K562 (cell line): ENCODE measurements at regions not wholly inside any gene's neighbourhood (a gene's known extent, or its start where the extent isn't known, plus 50 kb on each side); places are given as distances from the start of the nearest gene placed in this dataset.

Experiments
- ATAC-seq: fragments of 200-7000 bp; cut with Tn5 transposase; 3 replicates; pipeline ENCODE4 v1.9.1; 2020; ENCODE audit warnings: moderate library complexity
- BruUV-seq: library from RNA; stranded (reverse); fragments of 400-500 nt; replicated peaks from 2 replicates; lab custom pipeline; 2021; lab: Mats Ljungman, UMichigan
- CTCF ChIA-PET: fragments of 300-600 bp; formaldehyde crosslinking; extraction: SDS; loops from one replicate; lab custom pipeline; 2021; ENCODE audit warnings: low intra/inter-chr PET ratio; lab: Yijun Ruan, JAX
- POLR2A ChIA-PET: fragments of 300-600, 350-650 bp; sonication (Branson Sonifier 250); formaldehyde crosslinking; extraction: SDS; loops from one replicate; lab custom pipeline; 2021; ENCODE audit warnings: antibody characterized with exemption, inconsistent platforms; lab: Yijun Ruan, JAX
- DNase-seq, 4 experiments: peaks; one replicate each; pipeline versions ENCODE4 v3.0.0 to v3.0.0-alpha.2; 2011 to 2018; ENCODE audit warnings: low spot score in 3 of 4, mixed read lengths in 3 of 4; ENCODE audit errors: extremely low read depth in 1 of 4
- FAIRE-seq: peaks from 2 replicates; lab custom pipeline; 2011; peaks lifted over from hg19 to GRCh38; lab: Jason Lieb, UNC
- H2AFZ ChIP-seq: 2 replicates; pipeline ENCODE4 v1.6.0; 2011; ENCODE audit warnings: low read depth, low read length, control low read depth, inconsistent platforms
- H3K27ac ChIP-seq: fragments of 200-600 bp; 3 replicates; pipeline ENCODE4 v1.8.0; 2011; ENCODE audit warnings: low read depth, mild to moderate bottlenecking, control low read depth, inconsistent platforms, low read length, moderate library complexity, mixed read lengths; ENCODE audit errors: extremely low read depth
- H3K27me3 ChIP-seq, 2 experiments: fragments of 300-600 bp in 1 of 2; 2 replicates in 1 of 2; 3 replicates in 1 of 2; pipeline versions ENCODE4 v1.6.0 to v1.8.0; 2011; ENCODE audit warnings: inconsistent platforms in 2 of 2, low read length in 2 of 2, mild to moderate bottlenecking in 1 of 2, mixed read lengths in 1 of 2, moderate library complexity in 1 of 2; ENCODE audit not compliant: control insufficient read depth in 2 of 2, insufficient read depth in 2 of 2
- H3K36me3 ChIP-seq: fragments of 300-600 bp; 3 replicates; pipeline ENCODE4 v1.8.0; 2011; ENCODE audit warnings: mild to moderate bottlenecking, low read length, inconsistent platforms; ENCODE audit not compliant: control insufficient read depth, insufficient read depth
- H3K4me1 ChIP-seq, 2 experiments: fragments of 200-600 bp in 1 of 2; replicated peaks in 1 of 2; 2 replicates in 1 of 2; 3 replicates in 1 of 2; pipeline versions ENCODE4 v1.5.1 to v1.8.0; 2011; ENCODE audit warnings: inconsistent platforms in 2 of 2, low read length in 2 of 2, mild to moderate bottlenecking in 1 of 2, mixed read lengths in 1 of 2, moderate library complexity in 1 of 2; ENCODE audit not compliant: control insufficient read depth in 2 of 2, insufficient read depth in 2 of 2
- H3K4me2 ChIP-seq: 2 replicates; pipeline ENCODE4 v1.6.1; 2011; ENCODE audit warnings: low read length, control low read depth, inconsistent platforms, mixed read lengths; ENCODE audit not compliant: insufficient read depth
- H3K4me3 ChIP-seq: fragments of 200-600 bp; sonication (generic), shearing (Covaris generic); 2 replicates; pipeline ENCODE4 v1.5.1; 2016; ENCODE audit warnings: control low read depth, inconsistent platforms
- H3K79me2 ChIP-seq: fragments of 200-600 bp; 3 replicates; pipeline ENCODE4 v1.8.0; 2011; ENCODE audit warnings: low read length, inconsistent platforms; ENCODE audit not compliant: control insufficient read depth, insufficient read depth
- H3K9ac ChIP-seq, 2 experiments: 2 replicates each; pipeline versions ENCODE4 v1.6.0 to v1.6.1; 2011; ENCODE audit warnings: low read depth in 2 of 2, low read length in 2 of 2, control low read depth in 1 of 2, inconsistent platforms in 1 of 2, mild to moderate bottlenecking in 1 of 2, mixed read lengths in 1 of 2; ENCODE audit not compliant: insufficient read depth in 1 of 2
- H3K9me1 ChIP-seq: one replicate; pipeline ENCODE4 v1.6.0; 2011; ENCODE audit warnings: inconsistent platforms, mild to moderate bottlenecking, low read length, moderate library complexity; ENCODE audit not compliant: control insufficient read depth, insufficient read depth
- H3K9me3 ChIP-seq: replicated peaks from 2 replicates; pipeline ENCODE4 v1.5.1; 2011; ENCODE audit warnings: low read depth, low read length, inconsistent platforms; ENCODE audit not compliant: control insufficient read depth, insufficient read depth
- H4K20me1 ChIP-seq: replicated peaks from 2 replicates; pipeline ENCODE4 v1.6.1; 2011; ENCODE audit warnings: low read length, inconsistent platforms, mixed read lengths; ENCODE audit not compliant: control insufficient read depth, insufficient read depth
- CHD4 ChIP-seq: fragments of 200-600 bp; sonication (generic); IDR thresholded peaks from 3 replicates; pipeline ENCODE4 v1.6.1; 2012; ENCODE audit warnings: low read depth, mild to moderate bottlenecking, mixed read lengths, low read length, inconsistent platforms; ENCODE audit not compliant: insufficient read depth, insufficient replicate concordance, poor library complexity, severe bottlenecking
- E2F3 ChIP-seq: fragments of 250-450 bp; sonication (Bioruptor Pico); IDR thresholded peaks from 2 replicates; pipeline ENCODE4 v1.4.0; 2020; ENCODE audit warnings: mild to moderate bottlenecking
- NELFE ChIP-seq: IDR thresholded peaks from 2 replicates; pipeline ENCODE4 v1.6.1; 2011; ENCODE audit warnings: mild to moderate bottlenecking; ENCODE audit not compliant: insufficient read depth, insufficient read length
- NRF1 ChIP-seq, 2 experiments: fragments of 450-650 bp; IDR thresholded peaks in 1 of 2; conservative IDR thresholded peaks in 1 of 2; 2 replicates each; pipeline ENCODE4 v1.6.1; 2014; ENCODE audit warnings: mild to moderate bottlenecking in 2 of 2
- SIN3A ChIP-seq, 2 experiments: fragments of 150-350 bp in 1 of 2; IDR thresholded peaks; 2 replicates each; pipeline ENCODE4 v1.6.1; 2011 to 2016; ENCODE audit warnings: borderline replicate concordance in 2 of 2, low read depth in 2 of 2, low read length in 2 of 2, mild to moderate bottlenecking in 2 of 2, moderate library complexity in 2 of 2; ENCODE audit not compliant: control insufficient read depth in 1 of 2
- SMAD1 ChIP-seq: fragments of 150-350 bp; IDR thresholded peaks from 2 replicates; pipeline ENCODE4 v1.6.1; 2014; ENCODE audit warnings: low read length, low read depth; ENCODE audit not compliant: partially characterized antibody
- SMAD4 ChIP-seq: fragments of 250-450 bp; sonication (Bioruptor Pico); conservative IDR thresholded peaks from 2 replicates; pipeline ENCODE4 v1.8.0; 2021; ENCODE audit warnings: inconsistent platforms, mild to moderate bottlenecking, moderate library complexity
- TEAD2 ChIP-seq: fragments of 450-650 bp; IDR thresholded peaks from 2 replicates; pipeline ENCODE4 v1.6.1; 2016; ENCODE audit warnings: missing genetic modification characterization, control low read depth, missing compliant biosample characterization
- TFAP4 ChIP-seq: sonication (generic); formaldehyde crosslinking; IDR thresholded peaks from 2 replicates; pipeline ENCODE4 v1.8.0; 2022; ENCODE audit warnings: missing genetic modification reagents, mild to moderate bottlenecking, moderate library complexity, borderline replicate concordance
- YBX1 ChIP-seq: fragments of 450-650 bp; IDR thresholded peaks from 2 replicates; pipeline ENCODE4 v1.7.1; 2016; ENCODE audit warnings: mild to moderate bottlenecking
- ZNF354B ChIP-seq: fragments of 250-450 bp; sonication (Bioruptor Pico); IDR thresholded peaks from 2 replicates; pipeline ENCODE4 v1.4.0; 2020
- ZNF583 ChIP-seq: fragments of 250-450 bp; sonication (Bioruptor Pico); IDR thresholded peaks from 2 replicates; pipeline ENCODE4 v1.4.0; 2020
- WGBS: fragments of 100-300 bp; shearing (Covaris generic); methylation state at CpG from one replicate; pipeline ENCODE4 v1.1.6; 2016; ENCODE audit warnings: low coverage, mixed read lengths; ENCODE audit not compliant: insufficient coverage; ENCODE audit errors: missing lambda C conversion rate; 5-methylcytosine and 5-hydroxymethylcytosine counted together
- in situ Hi-C: fragments of 300-500 bp; cut with MboI; formaldehyde crosslinking; loops from 4 replicates; pipeline ENCODE4 v1.15.0; 2018; ENCODE audit warnings: inconsistent platforms, mixed read lengths
- intact Hi-C: fragments of 100-400 bp; cut with micrococcal nuclease; formaldehyde crosslinking; loops from 2 replicates; pipeline ENCODE4 v1.14.2; 2022
- TF ChIP-seq, protein P1 (sequence below): fragments of 450-650 bp; formaldehyde crosslinking; IDR thresholded peaks from 2 replicates; pipeline ENCODE4 v1.4.0; 2020; ENCODE audit warnings: mild to moderate bottlenecking, moderate library complexity
- TF ChIP-seq, protein P2 (sequence below): sonication (generic); formaldehyde crosslinking; IDR thresholded peaks from 2 replicates; pipeline ENCODE4 v1.8.1; 2023; ENCODE audit warnings: missing genetic modification reagents, mild to moderate bottlenecking, borderline replicate concordance

- in situ Hi-C loops = no loop called here
- no peak overlapping the region for H3K27ac ChIP-seq
- DNase-seq (no peak), ATAC-seq (no peak), FAIRE-seq (no peak)
- no peaks in the 10 kb centered on the region for H3K9me3 ChIP-seq
- H3K36me3 ChIP-seq = no peaks in the 10 kb centered on the region
- H2AFZ ChIP-seq = no peak overlapping the region
- peaks cover 0 to 12% of the 10 kb centered on the region in 2 experiments; a peak in 2 of 5 replicates for H3K27me3 ChIP-seq
- H3K9ac ChIP-seq = no peak overlapping the region
- no TSS peak for BruUV-seq
- no peaks in the 10 kb centered on the region for H3K4me1 ChIP-seq
- H4K20me1 ChIP-seq = no peaks in the 10 kb centered on the region
- no peaks in the 10 kb centered on the region for H3K9me1 ChIP-seq
- intact Hi-C loops = loop anchor here (5.0 kb wide), 1 partner anchor 287 kb away; no protein-coding TSS in a partner anchor
- no peaks in the 10 kb centered on the region for H3K79me2 ChIP-seq
- TF ChIP-seq NELFE = no peak
- TF ChIP-seq YBX1 = no peak
- TF ChIP-seq NRF1 (conservative IDR thresholded peaks at IDR 0.05 in 1 of 2, IDR thresholded peaks at IDR 0.05 in 1 of 2) = no peak
- TF ChIP-seq CHD4 = no peak
- TF ChIP-seq, protein P1, sequence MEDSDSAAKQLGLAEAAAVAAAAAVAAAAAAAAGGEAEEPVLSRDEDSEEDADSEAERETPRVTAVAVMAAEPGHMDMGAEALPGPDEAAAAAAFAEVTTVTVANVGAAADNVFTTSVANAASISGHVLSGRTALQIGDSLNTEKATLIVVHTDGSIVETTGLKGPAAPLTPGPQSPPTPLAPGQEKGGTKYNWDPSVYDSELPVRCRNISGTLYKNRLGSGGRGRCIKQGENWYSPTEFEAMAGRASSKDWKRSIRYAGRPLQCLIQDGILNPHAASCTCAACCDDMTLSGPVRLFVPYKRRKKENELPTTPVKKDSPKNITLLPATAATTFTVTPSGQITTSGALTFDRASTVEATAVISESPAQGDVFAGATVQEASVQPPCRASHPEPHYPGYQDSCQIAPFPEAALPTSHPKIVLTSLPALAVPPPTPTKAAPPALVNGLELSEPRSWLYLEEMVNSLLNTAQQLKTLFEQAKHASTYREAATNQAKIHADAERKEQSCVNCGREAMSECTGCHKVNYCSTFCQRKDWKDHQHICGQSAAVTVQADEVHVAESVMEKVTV (CRISPR knock-in tag) = no peak
- TF ChIP-seq SMAD1 = no peak
- no peak for TF ChIP-seq TFAP4 (CRISPR knock-in tag)
- no peak for TF ChIP-seq TEAD2 (tag)
- TF ChIP-seq, protein P2, sequence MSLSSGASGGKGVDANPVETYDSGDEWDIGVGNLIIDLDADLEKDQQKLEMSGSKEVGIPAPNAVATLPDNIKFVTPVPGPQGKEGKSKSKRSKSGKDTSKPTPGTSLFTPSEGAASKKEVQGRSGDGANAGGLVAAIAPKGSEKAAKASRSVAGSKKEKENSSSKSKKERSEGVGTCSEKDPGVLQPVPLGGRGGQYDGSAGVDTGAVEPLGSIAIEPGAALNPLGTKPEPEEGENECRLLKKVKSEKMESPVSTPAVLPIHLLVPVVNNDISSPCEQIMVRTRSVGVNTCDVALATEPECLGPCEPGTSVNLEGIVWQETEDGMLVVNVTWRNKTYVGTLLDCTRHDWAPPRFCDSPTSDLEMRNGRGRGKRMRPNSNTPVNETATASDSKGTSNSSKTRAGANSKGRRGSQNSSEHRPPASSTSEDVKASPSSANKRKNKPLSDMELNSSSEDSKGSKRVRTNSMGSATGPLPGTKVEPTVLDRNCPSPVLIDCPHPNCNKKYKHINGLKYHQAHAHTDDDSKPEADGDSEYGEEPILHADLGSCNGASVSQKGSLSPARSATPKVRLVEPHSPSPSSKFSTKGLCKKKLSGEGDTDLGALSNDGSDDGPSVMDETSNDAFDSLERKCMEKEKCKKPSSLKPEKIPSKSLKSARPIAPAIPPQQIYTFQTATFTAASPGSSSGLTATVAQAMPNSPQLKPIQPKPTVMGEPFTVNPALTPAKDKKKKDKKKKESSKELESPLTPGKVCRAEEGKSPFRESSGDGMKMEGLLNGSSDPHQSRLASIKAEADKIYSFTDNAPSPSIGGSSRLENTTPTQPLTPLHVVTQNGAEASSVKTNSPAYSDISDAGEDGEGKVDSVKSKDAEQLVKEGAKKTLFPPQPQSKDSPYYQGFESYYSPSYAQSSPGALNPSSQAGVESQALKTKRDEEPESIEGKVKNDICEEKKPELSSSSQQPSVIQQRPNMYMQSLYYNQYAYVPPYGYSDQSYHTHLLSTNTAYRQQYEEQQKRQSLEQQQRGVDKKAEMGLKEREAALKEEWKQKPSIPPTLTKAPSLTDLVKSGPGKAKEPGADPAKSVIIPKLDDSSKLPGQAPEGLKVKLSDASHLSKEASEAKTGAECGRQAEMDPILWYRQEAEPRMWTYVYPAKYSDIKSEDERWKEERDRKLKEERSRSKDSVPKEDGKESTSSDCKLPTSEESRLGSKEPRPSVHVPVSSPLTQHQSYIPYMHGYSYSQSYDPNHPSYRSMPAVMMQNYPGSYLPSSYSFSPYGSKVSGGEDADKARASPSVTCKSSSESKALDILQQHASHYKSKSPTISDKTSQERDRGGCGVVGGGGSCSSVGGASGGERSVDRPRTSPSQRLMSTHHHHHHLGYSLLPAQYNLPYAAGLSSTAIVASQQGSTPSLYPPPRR (CRISPR knock-in tag) = no peak
- TF ChIP-seq E2F3 (CRISPR knock-in tag) = no peak
- TF ChIP-seq SMAD4 = no peak
- TF ChIP-seq ZNF583 (CRISPR knock-in tag) = no peak
- no peak for TF ChIP-seq ZNF354B (CRISPR knock-in tag)
- TF ChIP-seq SIN3A (IDR thresholded peaks at IDR 0.05; ENCODE audit: borderline replicate concordance in 2 of 2, control insufficient read depth in 1 of 2, low read depth in 2 of 2, low read length in 2 of 2) = no peak
- POLR2A ChIA-PET = no interaction called here
- WGBS = 19% methylated on average over 6 of the region's 6 CpGs
- CTCF ChIA-PET = no interaction called here
- H3K4me2 ChIP-seq = no peak overlapping the region
- H3K4me3 ChIP-seq = no peak overlapping the region
Observed at GRCh38 chr10:118853916-118854315, 99.1 kb upstream of the CACUL1 start.
